ENCODE measurements at regions not wholly inside any gene's neighbourhood (a gene's known extent, or its start where the extent isn't known, plus 50 kb on each side); places are given as distances from the start of the nearest gene placed in this dataset.
"Not testable (repeated sequence)": the region's sequence is repeated elsewhere in the genome, so short reads cannot be mapped to it uniquely, and the experiment has no call there.

- no peak for DNase-seq
Observed at GRCh38 chr6:121020656-121021055, 313.6 kb downstream of the TBC1D32 start.

- DNase-seq = no peak
Observed at GRCh38 chr6:121008553-121008952, 325.7 kb downstream of the TBC1D32 start.

GRCh38 chr6:121006024-121006423, 328.3 kb downstream of the TBC1D32 start:
- DNase-seq = no peak

- DNase-seq = no peak
Observed at GRCh38 chr6:121000381-121000780, 333.9 kb downstream of the TBC1D32 start.

GRCh38 chr6:120996340-120996739, 337.9 kb downstream of the TBC1D32 start:
- no peak for DNase-seq

- DNase-seq = no peak
Observed at GRCh38 chr6:120994573-120994967, 339.7 kb downstream of the TBC1D32 start.

GRCh38 chr6:120993929-120994572, 340.2 kb downstream of the TBC1D32 start:
- DNase-seq = no peak

GRCh38 chr6:120992257-120992656, 342.0 kb downstream of the TBC1D32 start:
- no peak for DNase-seq

- no peak for DNase-seq
Observed at GRCh38 chr6:120990866-120991265, 343.4 kb downstream of the TBC1D32 start.

- no peak for DNase-seq
Observed at GRCh38 chr6:120981835-120982234, 352.4 kb downstream of the TBC1D32 start.

GRCh38 chr6:120966321-120966720, 368.0 kb downstream of the TBC1D32 start:
- no peak for DNase-seq

GRCh38 chr6:120965814-120966213, 368.5 kb downstream of the TBC1D32 start:
- no peak for DNase-seq

GRCh38 chr6:120960761-120961160, 373.5 kb downstream of the TBC1D32 start:
- no peak for DNase-seq

- no peak for DNase-seq
Observed at GRCh38 chr6:120954111-120954510, 380.2 kb downstream of the TBC1D32 start.

- no peak for DNase-seq
Observed at GRCh38 chr6:120951258-120951657, 383.0 kb downstream of the TBC1D32 start.

GRCh38 chr6:120947111-120947510, 387.2 kb downstream of the TBC1D32 start:
- DNase-seq = peak in 1 of 3 donors; percentile 3

- DNase-seq = no peak
Observed at GRCh38 chr6:120945905-120946594, 388.2 kb downstream of the TBC1D32 start.

- DNase-seq = no peak
Observed at GRCh38 chr6:120938876-120939472, 395.3 kb downstream of the TBC1D32 start.

- no peak for DNase-seq
Observed at GRCh38 chr6:120938164-120938875, 396.0 kb downstream of the TBC1D32 start.

- DNase-seq = no peak
Observed at GRCh38 chr6:120935908-120936307, 398.4 kb downstream of the TBC1D32 start.

- DNase-seq = peak in 1 of 3 donors; percentile 9
Observed at GRCh38 chr6:120935016-120935415, 399.3 kb downstream of the TBC1D32 start.

- not testable (repeated sequence) for DNase-seq
Observed at GRCh38 chr6:120931520-120932180, 402.6 kb downstream of the TBC1D32 start.

Data from muscle of back (tissue), 3 donors.